OCI-LY7 (cell line): ENCODE measurements at regions not wholly inside any gene's neighbourhood (a gene's known extent, or its start where the extent isn't known, plus 50 kb on each side); places are given as distances from the start of the nearest gene placed in this dataset.

Experiments
- BruUV-seq: library from RNA; stranded (reverse); fragments of 400-500 nt; replicated peaks from 2 replicates; lab custom pipeline; 2021; lab: Mats Ljungman, UMichigan
- CTCF ChIA-PET: fragments of 300-600 bp; sonication (Branson Sonifier 250); formaldehyde crosslinking; loops from one replicate; lab custom pipeline; 2022; ENCODE audit warnings: antibody characterized with exemption; ENCODE audit not compliant: unreplicated experiment; lab: Charles Lee
- POLR2A ChIA-PET: fragments of 300-600 bp; sonication (Branson Sonifier 250); formaldehyde crosslinking; loops from one replicate; lab custom pipeline; 2022; ENCODE audit warnings: antibody characterized with exemption; lab: Charles Lee
- DNase-seq: peaks from one replicate; pipeline ENCODE4 v3.0.0-alpha.2; 2015; ENCODE audit warnings: low spot score
- H2AFZ ChIP-seq: fragments of 200-600 bp; sonication (generic), shearing (Covaris generic); 2 replicates; pipeline ENCODE4 v1.6.1; 2014; ENCODE audit warnings: mild to moderate bottlenecking, antibody characterized with exemption, low read length, moderate library complexity
- H3K27ac ChIP-seq: fragments of 200-600 bp; sonication (generic); 2 replicates; pipeline ENCODE4 v1.5.1; 2014; ENCODE audit warnings: mixed run types, low read depth, mild to moderate bottlenecking, moderate library complexity, low read length, inconsistent platforms; ENCODE audit not compliant: poor library complexity, severe bottlenecking
- H3K36me3 ChIP-seq: fragments of 200-600 bp; sonication (generic); 2 replicates; pipeline ENCODE4 v1.6.1; 2014; ENCODE audit warnings: mild to moderate bottlenecking, antibody characterized with exemption, low read length, moderate library complexity, mixed read lengths; ENCODE audit not compliant: insufficient read depth
- H3K4me1 ChIP-seq: fragments of 200-600 bp; sonication (generic); 2 replicates; pipeline ENCODE4 v1.5.1; 2014; ENCODE audit warnings: mild to moderate bottlenecking, low read length; ENCODE audit not compliant: insufficient read depth, poor library complexity, severe bottlenecking
- H3K4me2 ChIP-seq: fragments of 200-600 bp; sonication (generic); 2 replicates; pipeline ENCODE4 v1.6.1; 2014; ENCODE audit warnings: mild to moderate bottlenecking, low read length
- H3K4me3 ChIP-seq: fragments of 200-600 bp; sonication (generic); 2 replicates; pipeline ENCODE4 v1.5.1; 2014; ENCODE audit warnings: mild to moderate bottlenecking, low read depth, low read length; ENCODE audit not compliant: poor library complexity, severe bottlenecking
- H3K79me2 ChIP-seq: fragments of 200-600 bp; sonication (generic); 2 replicates; pipeline ENCODE4 v1.6.1; 2016; ENCODE audit warnings: low read depth, mild to moderate bottlenecking, low read length, moderate library complexity, mixed read lengths; ENCODE audit not compliant: insufficient read depth
- H3K9me2 ChIP-seq: fragments of 200-600 bp; sonication (generic); 2 replicates; pipeline ENCODE4 v1.6.1; 2016; ENCODE audit warnings: mild to moderate bottlenecking, low read length, mixed read lengths; ENCODE audit not compliant: insufficient read depth
- H3K9me3 ChIP-seq: fragments of 200-600 bp; sonication (generic); 2 replicates; pipeline ENCODE4 v1.6.1; 2014; ENCODE audit warnings: mild to moderate bottlenecking, mixed run types, low read length, mixed read lengths
- H4K20me1 ChIP-seq: fragments of 200-600 bp; sonication (generic); 2 replicates; pipeline ENCODE4 v1.6.1; 2014; ENCODE audit warnings: mild to moderate bottlenecking, antibody characterized with exemption, low read length, moderate library complexity, mixed read lengths; ENCODE audit not compliant: insufficient read depth
- EZH2phosphoT487 ChIP-seq: fragments of 200-600 bp; sonication (generic); IDR thresholded peaks from 2 replicates; pipeline ENCODE4 v1.6.1; 2018; ENCODE audit warnings: low read depth, borderline replicate concordance, mild to moderate bottlenecking, mixed run types, antibody characterized with exemption, low read length, moderate library complexity, mixed read lengths
- intact Hi-C: fragments of 100-400 bp; cut with micrococcal nuclease; formaldehyde crosslinking; loops from one replicate; pipeline ENCODE4 v1.10.0; 2022; ENCODE audit not compliant: unreplicated experiment
- TF ChIP-seq, protein P1 (sequence below): fragments of 200-600 bp; sonication (generic); conservative IDR thresholded peaks from 2 replicates; pipeline ENCODE4 v1.5.1; 2014; ENCODE audit warnings: mild to moderate bottlenecking, antibody characterized with exemption, low read length, moderate library complexity, mixed read lengths

DNA sequence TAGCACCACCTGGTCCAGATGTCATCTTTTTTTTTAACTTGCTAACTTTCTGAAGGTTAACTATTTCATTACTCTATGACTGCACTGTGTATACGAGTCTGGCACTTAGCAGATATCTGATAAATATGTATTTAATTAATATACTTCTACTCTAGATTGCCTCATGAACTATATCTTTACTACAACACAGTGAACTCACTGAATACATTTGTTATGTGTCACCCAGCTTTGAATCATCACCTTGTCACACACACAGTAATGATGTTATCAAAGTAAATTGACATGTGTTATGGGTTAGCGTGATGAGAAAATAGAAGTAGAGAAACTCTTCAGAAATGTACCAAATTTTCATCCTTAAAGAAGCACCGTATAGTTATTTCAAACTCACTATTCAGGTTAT lies 419.3 kb upstream of the ADGRL3 start:
- Histone ChIP-seq H3K79me2 (no peaks in the 10 kb centered on the region), H3K4me2 (no peak overlapping the region), H3K27ac (no peak overlapping the region), H3K4me1 (no peaks in the 10 kb centered on the region), H4K20me1 (no peaks in the 10 kb centered on the region), H3K4me3 (no peak overlapping the region), H3K9me3 (no peaks in the 10 kb centered on the region), H3K9me2 (no peaks in the 10 kb centered on the region), H3K36me3 (no peaks in the 10 kb centered on the region), H2AFZ (no peak overlapping the region)
- no peak for DNase-seq
- no TSS peak for BruUV-seq
- ChIA-PET CTCF (no interaction called here), POLR2A (no interaction called here)
- TF ChIP-seq EZH2phosphoT487: no peak
- TF ChIP-seq, protein P1, sequence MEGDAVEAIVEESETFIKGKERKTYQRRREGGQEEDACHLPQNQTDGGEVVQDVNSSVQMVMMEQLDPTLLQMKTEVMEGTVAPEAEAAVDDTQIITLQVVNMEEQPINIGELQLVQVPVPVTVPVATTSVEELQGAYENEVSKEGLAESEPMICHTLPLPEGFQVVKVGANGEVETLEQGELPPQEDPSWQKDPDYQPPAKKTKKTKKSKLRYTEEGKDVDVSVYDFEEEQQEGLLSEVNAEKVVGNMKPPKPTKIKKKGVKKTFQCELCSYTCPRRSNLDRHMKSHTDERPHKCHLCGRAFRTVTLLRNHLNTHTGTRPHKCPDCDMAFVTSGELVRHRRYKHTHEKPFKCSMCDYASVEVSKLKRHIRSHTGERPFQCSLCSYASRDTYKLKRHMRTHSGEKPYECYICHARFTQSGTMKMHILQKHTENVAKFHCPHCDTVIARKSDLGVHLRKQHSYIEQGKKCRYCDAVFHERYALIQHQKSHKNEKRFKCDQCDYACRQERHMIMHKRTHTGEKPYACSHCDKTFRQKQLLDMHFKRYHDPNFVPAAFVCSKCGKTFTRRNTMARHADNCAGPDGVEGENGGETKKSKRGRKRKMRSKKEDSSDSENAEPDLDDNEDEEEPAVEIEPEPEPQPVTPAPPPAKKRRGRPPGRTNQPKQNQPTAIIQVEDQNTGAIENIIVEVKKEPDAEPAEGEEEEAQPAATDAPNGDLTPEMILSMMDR: no peak
- intact Hi-C loops: no loop called here

GRCh38 chr4:60790608-60791007 lies 409.5 kb upstream of the ADGRL3 start:
- no peaks in the 10 kb centered on the region for H4K20me1 ChIP-seq
- H3K4me1 ChIP-seq: no peaks in the 10 kb centered on the region
- no peak overlapping the region for H2AFZ ChIP-seq
- ChIA-PET CTCF (no interaction called here), POLR2A (no interaction called here)
- DNase-seq: no peak
- intact Hi-C loops: no loop called here
- TF ChIP-seq, protein P1: no peak
- no peak for TF ChIP-seq EZH2phosphoT487
- no peaks in the 10 kb centered on the region for H3K9me3 ChIP-seq
- H3K9me2 ChIP-seq: no peaks in the 10 kb centered on the region
- H3K27ac ChIP-seq: no peak overlapping the region
- H3K36me3 ChIP-seq: no peaks in the 10 kb centered on the region
- H3K79me2 ChIP-seq: no peaks in the 10 kb centered on the region
- no TSS peak for BruUV-seq
- no peak overlapping the region for H3K4me3 ChIP-seq
- H3K4me2 ChIP-seq: no peak overlapping the region

DNA sequence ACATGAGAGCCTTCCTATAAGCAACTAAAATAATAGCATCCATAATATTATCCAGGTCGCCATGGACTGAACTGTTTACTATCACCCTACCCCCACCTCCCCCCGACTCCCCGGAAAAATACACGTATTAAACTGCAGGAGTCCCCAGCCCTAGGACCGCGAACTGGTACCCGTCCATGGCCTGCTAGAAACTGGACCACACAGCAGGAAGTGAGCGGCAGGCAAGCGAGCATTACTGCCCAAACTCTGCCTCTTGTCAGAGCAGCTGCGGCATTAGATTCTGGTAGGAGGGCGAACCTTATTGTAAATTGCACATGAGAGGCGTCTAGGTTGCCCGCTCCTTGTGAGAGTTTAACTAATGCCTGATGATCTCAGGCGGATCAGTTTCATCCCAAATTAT lies 405.8 kb upstream of the ADGRL3 start:
- no peak for TF ChIP-seq EZH2phosphoT487
- TF ChIP-seq, protein P1: no peak
- CTCF ChIA-PET: no interaction called here
- no TSS peak for BruUV-seq
- Histone ChIP-seq H3K36me3 (no peaks in the 10 kb centered on the region), H3K4me1 (no peaks in the 10 kb centered on the region), H2AFZ (no peak overlapping the region), H3K79me2 (no peaks in the 10 kb centered on the region), H3K9me3 (no peaks in the 10 kb centered on the region), H3K4me2 (no peak overlapping the region), H3K4me3 (no peak overlapping the region), H3K27ac (no peak overlapping the region), H4K20me1 (no peaks in the 10 kb centered on the region), H3K9me2 (no peaks in the 10 kb centered on the region)
- POLR2A ChIA-PET: no interaction called here
- intact Hi-C loops: no loop called here
- no peak for DNase-seq
